ENCODE measurements at regions not wholly inside any gene's neighbourhood (a gene's known extent, or its start where the extent isn't known, plus 50 kb on each side); places are given as distances from the start of the nearest gene placed in this dataset.

DNA sequence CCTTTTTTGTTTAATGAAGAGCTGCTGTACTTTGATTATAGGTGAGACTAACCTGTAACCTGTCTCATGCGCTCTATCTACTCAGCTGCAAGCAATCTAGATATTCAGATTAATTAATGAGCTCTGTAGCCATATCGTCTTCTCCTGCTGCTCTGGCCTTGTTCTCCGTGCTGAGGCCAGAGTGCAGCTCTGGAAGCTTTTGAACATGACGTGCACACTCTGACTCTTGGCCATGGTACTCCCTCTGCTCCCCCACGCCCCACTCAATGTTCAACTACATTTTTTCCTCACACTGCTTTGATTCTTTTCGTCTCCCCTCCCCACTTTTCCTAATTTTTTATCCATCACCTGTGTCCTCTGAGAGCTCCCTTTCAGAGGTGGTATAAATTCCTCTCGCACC, 751.8 kb downstream of the FGF9 start:
- Histone ChIP-seq H3K36me3 (ENCODE audit: insufficient read depth, low read length) (no peaks in the 10 kb centered on the region), H3K27ac (ENCODE audit: low read depth, low read length) (no peak overlapping the region), H3K4me3 (ENCODE audit: low read depth, low read length) (no peak overlapping the region), H2AFZ (ENCODE audit: low read length, unreplicated experiment) (no peak overlapping the region), H3K27me3 (ENCODE audit: insufficient read depth, low read length) (no peaks in the 10 kb centered on the region), H3K4me1 (ENCODE audit: control insufficient read depth, insufficient read depth, low read length, unreplicated experiment) (no peaks in the 10 kb centered on the region), H3K79me2 (ENCODE audit: control insufficient read depth, insufficient read depth, low read length, unreplicated experiment) (no peaks in the 10 kb centered on the region)

DNA sequence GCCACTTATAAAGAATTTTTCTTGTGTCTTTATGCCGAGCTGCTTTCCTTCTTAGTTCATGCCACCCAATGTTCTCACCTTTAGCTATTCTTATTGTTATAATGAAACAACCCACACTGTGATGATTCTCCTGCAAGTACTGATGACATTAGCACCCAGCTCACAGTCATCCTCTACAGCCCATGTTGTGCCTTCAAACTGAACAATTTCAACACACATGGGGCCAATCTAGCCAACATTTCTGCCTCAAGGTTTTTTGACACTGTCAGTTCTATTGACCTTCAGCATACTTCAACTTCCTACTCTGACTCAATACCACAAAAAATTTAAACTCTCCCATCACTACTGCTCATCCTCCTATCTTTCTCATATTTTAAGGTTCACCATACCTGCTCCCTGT, 752.4 kb downstream of the FGF9 start:
- Histone ChIP-seq H3K27ac (ENCODE audit: low read depth, low read length) (no peak overlapping the region), H3K79me2 (ENCODE audit: control insufficient read depth, insufficient read depth, low read length, unreplicated experiment) (no peaks in the 10 kb centered on the region), H3K27me3 (ENCODE audit: insufficient read depth, low read length) (no peaks in the 10 kb centered on the region), H3K4me3 (ENCODE audit: low read depth, low read length) (no peak overlapping the region), H2AFZ (ENCODE audit: low read length, unreplicated experiment) (no peak overlapping the region), H3K36me3 (ENCODE audit: insufficient read depth, low read length) (no peaks in the 10 kb centered on the region), H3K4me1 (ENCODE audit: control insufficient read depth, insufficient read depth, low read length, unreplicated experiment) (no peaks in the 10 kb centered on the region)

- no peaks in the 10 kb centered on the region for H3K4me1 ChIP-seq (ENCODE audit: control insufficient read depth, insufficient read depth, low read length, unreplicated experiment)
- H3K36me3 ChIP-seq (ENCODE audit: insufficient read depth, low read length), result no peaks in the 10 kb centered on the region
- H3K27ac ChIP-seq (ENCODE audit: low read depth, low read length), result no peak overlapping the region
- no peak overlapping the region for H3K4me3 ChIP-seq (ENCODE audit: low read depth, low read length)
- no peak overlapping the region for H2AFZ ChIP-seq (ENCODE audit: low read length, unreplicated experiment)
- no peaks in the 10 kb centered on the region for H3K27me3 ChIP-seq (ENCODE audit: insufficient read depth, low read length)
- H3K79me2 ChIP-seq (ENCODE audit: control insufficient read depth, insufficient read depth, low read length, unreplicated experiment), result no peaks in the 10 kb centered on the region
Observed at GRCh38 chr13:22425087-22425486, 754.2 kb downstream of the FGF9 start.

GRCh38 chr13:22427066-22427465, 753.7 kb upstream of the SGCG start:
- Histone ChIP-seq H3K36me3 (ENCODE audit: insufficient read depth, low read length) (no peaks in the 10 kb centered on the region), H3K79me2 (ENCODE audit: control insufficient read depth, insufficient read depth, low read length, unreplicated experiment) (no peaks in the 10 kb centered on the region), H2AFZ (ENCODE audit: low read length, unreplicated experiment) (no peak overlapping the region), H3K27me3 (ENCODE audit: insufficient read depth, low read length) (no peaks in the 10 kb centered on the region), H3K4me3 (ENCODE audit: low read depth, low read length) (no peak overlapping the region), H3K4me1 (ENCODE audit: control insufficient read depth, insufficient read depth, low read length, unreplicated experiment) (no peaks in the 10 kb centered on the region), H3K27ac (ENCODE audit: low read depth, low read length) (no peak overlapping the region)

DNA sequence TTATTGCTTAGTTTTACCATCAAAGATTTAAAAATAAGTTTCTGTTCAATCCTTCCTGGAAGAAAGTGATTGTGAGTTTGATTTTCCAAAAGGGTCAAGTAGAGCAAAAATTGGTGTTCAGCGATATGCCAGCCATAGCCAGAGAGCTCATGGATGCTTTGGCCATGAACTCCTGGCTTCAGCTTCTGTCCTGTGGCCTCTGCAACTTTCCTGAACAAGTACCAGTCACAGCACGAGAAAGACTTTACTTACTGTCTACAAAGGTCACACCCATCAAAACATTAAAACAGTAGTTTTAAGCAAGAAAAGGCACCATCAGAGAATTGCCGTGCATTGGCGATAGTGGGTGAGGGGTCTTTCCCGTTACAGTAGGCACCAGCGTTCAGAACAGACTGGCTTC, 753.0 kb upstream of the SGCG start:
- Histone ChIP-seq H2AFZ (ENCODE audit: low read length, unreplicated experiment) (no peak overlapping the region), H3K4me1 (ENCODE audit: control insufficient read depth, insufficient read depth, low read length, unreplicated experiment) (no peaks in the 10 kb centered on the region), H3K4me3 (ENCODE audit: low read depth, low read length) (no peak overlapping the region), H3K27me3 (ENCODE audit: insufficient read depth, low read length) (no peaks in the 10 kb centered on the region), H3K27ac (ENCODE audit: low read depth, low read length) (no peak overlapping the region), H3K79me2 (ENCODE audit: control insufficient read depth, insufficient read depth, low read length, unreplicated experiment) (no peaks in the 10 kb centered on the region), H3K36me3 (ENCODE audit: insufficient read depth, low read length) (no peaks in the 10 kb centered on the region)

GRCh38 chr13:22428188-22428828, 752.5 kb upstream of the SGCG start:
- Histone ChIP-seq H3K4me1 (ENCODE audit: control insufficient read depth, insufficient read depth, low read length, unreplicated experiment) (no peaks in the 10 kb centered on the region), H3K36me3 (ENCODE audit: insufficient read depth, low read length) (no peaks in the 10 kb centered on the region), H3K79me2 (ENCODE audit: control insufficient read depth, insufficient read depth, low read length, unreplicated experiment) (no peaks in the 10 kb centered on the region), H3K4me3 (ENCODE audit: low read depth, low read length) (no peak overlapping the region), H3K27ac (ENCODE audit: low read depth, low read length) (no peak overlapping the region), H3K27me3 (ENCODE audit: insufficient read depth, low read length) (no peaks in the 10 kb centered on the region), H2AFZ (ENCODE audit: low read length, unreplicated experiment) (no peak overlapping the region)

- no peaks in the 10 kb centered on the region for H3K4me1 ChIP-seq (ENCODE audit: control insufficient read depth, insufficient read depth, low read length, unreplicated experiment)
- no peaks in the 10 kb centered on the region for H3K79me2 ChIP-seq (ENCODE audit: control insufficient read depth, insufficient read depth, low read length, unreplicated experiment)
- no peaks in the 10 kb centered on the region for H3K36me3 ChIP-seq (ENCODE audit: insufficient read depth, low read length)
- H3K27me3 ChIP-seq (ENCODE audit: insufficient read depth, low read length), result no peaks in the 10 kb centered on the region
- no peak overlapping the region for H3K27ac ChIP-seq (ENCODE audit: low read depth, low read length)
- no peak overlapping the region for H2AFZ ChIP-seq (ENCODE audit: low read length, unreplicated experiment)
- no peak overlapping the region for H3K4me3 ChIP-seq (ENCODE audit: low read depth, low read length)
Observed at GRCh38 chr13:22432690-22433089, 748.1 kb upstream of the SGCG start.

GRCh38 chr13:22447132-22447886, 733.5 kb upstream of the SGCG start:
- H2AFZ ChIP-seq (ENCODE audit: low read length, unreplicated experiment), result no peak overlapping the region
- H3K4me1 ChIP-seq (ENCODE audit: control insufficient read depth, insufficient read depth, low read length, unreplicated experiment), result no peaks in the 10 kb centered on the region
- no peak overlapping the region for H3K27ac ChIP-seq (ENCODE audit: low read depth, low read length)
- no peak overlapping the region for H3K4me3 ChIP-seq (ENCODE audit: low read depth, low read length)
- no peaks in the 10 kb centered on the region for H3K36me3 ChIP-seq (ENCODE audit: insufficient read depth, low read length)
- H3K79me2 ChIP-seq (ENCODE audit: control insufficient read depth, insufficient read depth, low read length, unreplicated experiment), result no peaks in the 10 kb centered on the region
- H3K27me3 ChIP-seq (ENCODE audit: insufficient read depth, low read length), result no peaks in the 10 kb centered on the region

GRCh38 chr13:22449251-22449650, 731.5 kb upstream of the SGCG start:
- Histone ChIP-seq H2AFZ (ENCODE audit: low read length, unreplicated experiment) (no peak overlapping the region), H3K4me3 (ENCODE audit: low read depth, low read length) (no peak overlapping the region), H3K4me1 (ENCODE audit: control insufficient read depth, insufficient read depth, low read length, unreplicated experiment) (no peaks in the 10 kb centered on the region), H3K36me3 (ENCODE audit: insufficient read depth, low read length) (no peaks in the 10 kb centered on the region), H3K79me2 (ENCODE audit: control insufficient read depth, insufficient read depth, low read length, unreplicated experiment) (no peaks in the 10 kb centered on the region), H3K27me3 (ENCODE audit: insufficient read depth, low read length) (no peaks in the 10 kb centered on the region), H3K27ac (ENCODE audit: low read depth, low read length) (no peak overlapping the region)

- Histone ChIP-seq H3K36me3 (ENCODE audit: insufficient read depth, low read length) (no peaks in the 10 kb centered on the region), H3K4me3 (ENCODE audit: low read depth, low read length) (no peak overlapping the region), H3K27ac (ENCODE audit: low read depth, low read length) (no peak overlapping the region), H2AFZ (ENCODE audit: low read length, unreplicated experiment) (no peak overlapping the region), H3K27me3 (ENCODE audit: insufficient read depth, low read length) (no peaks in the 10 kb centered on the region), H3K4me1 (ENCODE audit: control insufficient read depth, insufficient read depth, low read length, unreplicated experiment) (no peaks in the 10 kb centered on the region), H3K79me2 (ENCODE audit: control insufficient read depth, insufficient read depth, low read length, unreplicated experiment) (no peaks in the 10 kb centered on the region)
Observed at GRCh38 chr13:22451327-22451741, 729.4 kb upstream of the SGCG start.

- Histone ChIP-seq H3K36me3 (ENCODE audit: insufficient read depth, low read length) (no peaks in the 10 kb centered on the region), H3K79me2 (ENCODE audit: control insufficient read depth, insufficient read depth, low read length, unreplicated experiment) (no peaks in the 10 kb centered on the region), H3K4me1 (ENCODE audit: control insufficient read depth, insufficient read depth, low read length, unreplicated experiment) (no peaks in the 10 kb centered on the region), H3K27ac (ENCODE audit: low read depth, low read length) (no peak overlapping the region), H3K4me3 (ENCODE audit: low read depth, low read length) (no peak overlapping the region), H2AFZ (ENCODE audit: low read length, unreplicated experiment) (no peak overlapping the region), H3K27me3 (ENCODE audit: insufficient read depth, low read length) (no peaks in the 10 kb centered on the region)
Observed at GRCh38 chr13:22454586-22454985, 726.2 kb upstream of the SGCG start.
